GM12874 (cell line): ENCODE measurements at regions not wholly inside any gene's neighbourhood (a gene's known extent, or its start where the extent isn't known, plus 50 kb on each side); places are given as distances from the start of the nearest gene placed in this dataset.

Experiments used
- TF ChIP-seq, protein P1 (sequence below): IDR thresholded peaks from 2 replicates; pipeline ENCODE4 v1.5.1; 2011; ENCODE audit warnings: low read depth, mild to moderate bottlenecking, control low read depth, low read length, moderate library complexity; ENCODE audit not compliant: insufficient read depth

GRCh38 chr5:2253040-2253975 is 370.6 kb upstream of the IRX4 start:
- TF ChIP-seq, protein P1, sequence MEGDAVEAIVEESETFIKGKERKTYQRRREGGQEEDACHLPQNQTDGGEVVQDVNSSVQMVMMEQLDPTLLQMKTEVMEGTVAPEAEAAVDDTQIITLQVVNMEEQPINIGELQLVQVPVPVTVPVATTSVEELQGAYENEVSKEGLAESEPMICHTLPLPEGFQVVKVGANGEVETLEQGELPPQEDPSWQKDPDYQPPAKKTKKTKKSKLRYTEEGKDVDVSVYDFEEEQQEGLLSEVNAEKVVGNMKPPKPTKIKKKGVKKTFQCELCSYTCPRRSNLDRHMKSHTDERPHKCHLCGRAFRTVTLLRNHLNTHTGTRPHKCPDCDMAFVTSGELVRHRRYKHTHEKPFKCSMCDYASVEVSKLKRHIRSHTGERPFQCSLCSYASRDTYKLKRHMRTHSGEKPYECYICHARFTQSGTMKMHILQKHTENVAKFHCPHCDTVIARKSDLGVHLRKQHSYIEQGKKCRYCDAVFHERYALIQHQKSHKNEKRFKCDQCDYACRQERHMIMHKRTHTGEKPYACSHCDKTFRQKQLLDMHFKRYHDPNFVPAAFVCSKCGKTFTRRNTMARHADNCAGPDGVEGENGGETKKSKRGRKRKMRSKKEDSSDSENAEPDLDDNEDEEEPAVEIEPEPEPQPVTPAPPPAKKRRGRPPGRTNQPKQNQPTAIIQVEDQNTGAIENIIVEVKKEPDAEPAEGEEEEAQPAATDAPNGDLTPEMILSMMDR, result no peak

DNA sequence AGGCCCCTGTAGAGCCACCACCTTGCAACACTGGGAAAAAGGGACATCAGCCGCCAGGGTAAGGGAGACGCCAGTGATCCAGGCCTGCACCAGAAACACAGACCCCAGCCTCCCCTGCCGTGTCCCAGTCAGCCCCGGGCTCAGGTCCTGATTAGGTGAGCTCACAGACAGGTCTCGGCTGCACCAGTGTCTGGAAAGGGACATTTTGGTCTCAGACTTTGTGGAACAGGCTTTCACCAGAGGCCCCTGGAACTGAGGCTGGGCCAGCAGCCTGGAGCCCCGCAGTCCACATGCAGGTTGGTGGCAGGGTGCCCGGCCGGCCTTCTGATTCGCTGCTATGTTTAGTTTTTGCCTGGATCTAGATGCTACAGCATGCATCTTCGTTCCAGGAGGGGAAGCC is 369.0 kb upstream of the IRX4 start:
- TF ChIP-seq, protein P1, result no peak

GRCh38 chr5:2251298-2251697 is 368.6 kb upstream of the IRX4 start:
- TF ChIP-seq, protein P1, result no peak

GRCh38 chr5:2250365-2250950 is 367.7 kb upstream of the IRX4 start:
- TF ChIP-seq, protein P1, result no peak

GRCh38 chr5:2249442-2249841 is 366.7 kb upstream of the IRX4 start:
- TF ChIP-seq, protein P1, result no peak

- TF ChIP-seq, protein P1, result no peak
These were observed 366.3 kb upstream of the IRX4 start for GRCh38 chr5:2249026-2249425.

- TF ChIP-seq, protein P1, result no peak
These were observed 359.8 kb upstream of the IRX4 start for GRCh38 chr5:2242539-2242938.
